Upper lobe of left lung (tissue), 6 donors: ENCODE measurements at regions not wholly inside any gene's neighbourhood (a gene's known extent, or its start where the extent isn't known, plus 50 kb on each side); places are given as distances from the start of the nearest gene placed in this dataset.

Source experiments
- ATAC-seq, 2 donors: fragments of 200-7000 bp; cut with Tn5 transposase; one replicate each; pipeline ENCODE4 v1.9.1; 2022; ENCODE audit warnings: mild to moderate bottlenecking in 2 of 2, moderate library complexity in 2 of 2; ENCODE audit not compliant: low FRiP score in 2 of 2
- DNase-seq, 2 donors: peaks; one replicate each; pipeline ENCODE4 v3.0.0-alpha.2; 2019 to 2020
- H3K27ac ChIP-seq, 4 donors: fragments of 200-600 bp; sonication (generic); one replicate each; pipeline ENCODE4 v1.5.1; 2016 to 2019
- H3K27me3 ChIP-seq, 4 donors: fragments of 200-600 bp; sonication (generic); one replicate each; pipeline ENCODE4 v1.5.1; 2017 to 2019
- H3K36me3 ChIP-seq, 4 donors: fragments of 200-600 bp; sonication (generic); one replicate each; pipeline ENCODE4 v1.5.1; 2016 to 2019
- H3K4me1 ChIP-seq, 4 donors: fragments of 200-600 bp; sonication (generic); one replicate each; pipeline ENCODE4 v1.5.1; 2018 to 2019
- H3K4me3 ChIP-seq, 4 donors: fragments of 200-600 bp; sonication (generic); one replicate each; pipeline ENCODE4 v1.5.1; 2017 to 2019; ENCODE audit warnings: mild to moderate bottlenecking in 2 of 4, moderate library complexity in 1 of 4
- H3K9me3 ChIP-seq, 4 donors: fragments of 200-600 bp; sonication (generic); one replicate each; pipeline ENCODE4 v1.5.1; 2018 to 2019
- CTCF ChIP-seq, 6 experiments: fragments of 450-650 bp in 4 of 6; fragments of 200-600 bp in 2 of 6; sonication (generic) in 2 of 6; IDR thresholded peaks; one replicate each; pipeline ENCODE4 v1.5.1; 2016 to 2019; ENCODE audit warnings: antibody characterized with exemption in 6 of 6
- EP300 ChIP-seq, 4 donors: sonication (generic); formaldehyde crosslinking; IDR thresholded peaks; one replicate each; pipeline ENCODE4 v1.5.1; 2017; ENCODE audit warnings: antibody characterized with exemption in 4 of 4, control low read depth in 2 of 4
- POLR2A ChIP-seq, 4 donors: fragments of 450-650 bp; IDR thresholded peaks; one replicate each; pipeline ENCODE4 v1.5.1; 2016 to 2017; ENCODE audit warnings: antibody characterized with exemption in 4 of 4, mild to moderate bottlenecking in 2 of 4
- POLR2AphosphoS5 ChIP-seq, 2 donors: sonication (generic); formaldehyde crosslinking; IDR thresholded peaks; one replicate each; pipeline ENCODE4 v1.5.1; 2017; ENCODE audit warnings: antibody characterized with exemption in 2 of 2
- WGBS, 2 donors: methylation state at CpG; one replicate each; pipeline ENCODE4 v1.1.5; 2017 to 2018; 5-methylcytosine and 5-hydroxymethylcytosine counted together
- donor health status: DM: no; HTN: no; CAD: no; lungs with moderate emphysema.
- donor health status: DM: no; HTN: yes; CAD: no; lungs with severe emphysema.

- ATAC-seq, result no peak
- Histone ChIP-seq H3K27me3 (no peaks in the 10 kb centered on the region), H3K27ac (no peak overlapping the region), H3K4me3 (no peak overlapping the region), H3K36me3 (no peaks in the 10 kb centered on the region), H3K4me1 (no peaks in the 10 kb centered on the region), H3K9me3 (no peaks in the 10 kb centered on the region)
- TF ChIP-seq CTCF (IDR thresholded peaks at IDR 0.05) (no peak), EP300 (IDR thresholded peaks at IDR 0.05) (no peak), POLR2A (IDR thresholded peaks at IDR 0.05) (no peak), POLR2AphosphoS5 (IDR thresholded peaks at IDR 0.05) (no peak)
- WGBS, 2 donors, result 68 to 71% methylated on average over 1 of the region's 1 CpG
- no peak for DNase-seq
Observed at GRCh38 chr4:45946699-45947098, 177.2 kb downstream of the GABRG1 start.

GRCh38 chr4:45944000-45944399, 179.9 kb downstream of the GABRG1 start:
- Histone ChIP-seq H3K4me3 (no peak overlapping the region), H3K9me3 (no peaks in the 10 kb centered on the region), H3K27me3 (no peaks in the 10 kb centered on the region), H3K36me3 (no peaks in the 10 kb centered on the region), H3K27ac (no peak overlapping the region), H3K4me1 (no peaks in the 10 kb centered on the region)
- no peak for DNase-seq
- ATAC-seq, result no peak
- TF ChIP-seq CTCF (IDR thresholded peaks at IDR 0.05), result no peak
- no peak for TF ChIP-seq POLR2A (IDR thresholded peaks at IDR 0.05)
- no peak for TF ChIP-seq EP300 (IDR thresholded peaks at IDR 0.05)
- TF ChIP-seq POLR2AphosphoS5 (IDR thresholded peaks at IDR 0.05), result no peak
- 50 to 76% methylated on average over 1 of the region's 1 CpG for WGBS, 2 donors

GRCh38 chr4:45939056-45939455, 184.8 kb downstream of the GABRG1 start:
- no peak overlapping the region for H3K27ac ChIP-seq
- no peak overlapping the region for H3K4me3 ChIP-seq
- no peaks in the 10 kb centered on the region for H3K9me3 ChIP-seq
- H3K4me1 ChIP-seq, result no peaks in the 10 kb centered on the region
- DNase-seq, result no peak
- H3K36me3 ChIP-seq, result no peaks in the 10 kb centered on the region
- no peaks in the 10 kb centered on the region for H3K27me3 ChIP-seq
- ATAC-seq, result no peak
- TF ChIP-seq CTCF (IDR thresholded peaks at IDR 0.05), result no peak
- no peak for TF ChIP-seq POLR2A (IDR thresholded peaks at IDR 0.05)
- no peak for TF ChIP-seq POLR2AphosphoS5 (IDR thresholded peaks at IDR 0.05)
- TF ChIP-seq EP300 (IDR thresholded peaks at IDR 0.05), result no peak

- no peak for TF ChIP-seq POLR2AphosphoS5 (IDR thresholded peaks at IDR 0.05)
- TF ChIP-seq CTCF (IDR thresholded peaks at IDR 0.05), result no peak
- TF ChIP-seq EP300 (IDR thresholded peaks at IDR 0.05), result no peak
- TF ChIP-seq POLR2A (IDR thresholded peaks at IDR 0.05), result no peak
- DNase-seq (no peak), ATAC-seq (no peak)
- Histone ChIP-seq H3K27me3 (no peaks in the 10 kb centered on the region), H3K36me3 (no peaks in the 10 kb centered on the region), H3K4me1 (no peaks in the 10 kb centered on the region), H3K4me3 (no peak overlapping the region), H3K27ac (no peak overlapping the region), H3K9me3 (no peaks in the 10 kb centered on the region)
- WGBS, 2 donors, result 54 to 55% methylated on average over 1 of the region's 1 CpG
Observed at GRCh38 chr4:45931154-45931553, 192.7 kb downstream of the GABRG1 start.

- DNase-seq (no peak), ATAC-seq (no peak)
- no peaks in the 10 kb centered on the region for H3K27me3 ChIP-seq
- no peaks in the 10 kb centered on the region for H3K9me3 ChIP-seq
- H3K4me1 ChIP-seq, result no peaks in the 10 kb centered on the region
- 68 to 81% methylated on average over 1 of the region's 1 CpG for WGBS, 2 donors
- no peak for TF ChIP-seq EP300 (IDR thresholded peaks at IDR 0.05)
- TF ChIP-seq POLR2AphosphoS5 (IDR thresholded peaks at IDR 0.05), result no peak
- TF ChIP-seq POLR2A (IDR thresholded peaks at IDR 0.05), result no peak
- no peak for TF ChIP-seq CTCF (IDR thresholded peaks at IDR 0.05)
- no peak overlapping the region for H3K27ac ChIP-seq
- no peaks in the 10 kb centered on the region for H3K36me3 ChIP-seq
- no peak overlapping the region for H3K4me3 ChIP-seq
Observed at GRCh38 chr4:45927641-45928040, 196.2 kb downstream of the GABRG1 start.
